ENCODE measurements at regions not wholly inside any gene's neighbourhood (a gene's known extent, or its start where the extent isn't known, plus 50 kb on each side); places are given as distances from the start of the nearest gene placed in this dataset.

DNA sequence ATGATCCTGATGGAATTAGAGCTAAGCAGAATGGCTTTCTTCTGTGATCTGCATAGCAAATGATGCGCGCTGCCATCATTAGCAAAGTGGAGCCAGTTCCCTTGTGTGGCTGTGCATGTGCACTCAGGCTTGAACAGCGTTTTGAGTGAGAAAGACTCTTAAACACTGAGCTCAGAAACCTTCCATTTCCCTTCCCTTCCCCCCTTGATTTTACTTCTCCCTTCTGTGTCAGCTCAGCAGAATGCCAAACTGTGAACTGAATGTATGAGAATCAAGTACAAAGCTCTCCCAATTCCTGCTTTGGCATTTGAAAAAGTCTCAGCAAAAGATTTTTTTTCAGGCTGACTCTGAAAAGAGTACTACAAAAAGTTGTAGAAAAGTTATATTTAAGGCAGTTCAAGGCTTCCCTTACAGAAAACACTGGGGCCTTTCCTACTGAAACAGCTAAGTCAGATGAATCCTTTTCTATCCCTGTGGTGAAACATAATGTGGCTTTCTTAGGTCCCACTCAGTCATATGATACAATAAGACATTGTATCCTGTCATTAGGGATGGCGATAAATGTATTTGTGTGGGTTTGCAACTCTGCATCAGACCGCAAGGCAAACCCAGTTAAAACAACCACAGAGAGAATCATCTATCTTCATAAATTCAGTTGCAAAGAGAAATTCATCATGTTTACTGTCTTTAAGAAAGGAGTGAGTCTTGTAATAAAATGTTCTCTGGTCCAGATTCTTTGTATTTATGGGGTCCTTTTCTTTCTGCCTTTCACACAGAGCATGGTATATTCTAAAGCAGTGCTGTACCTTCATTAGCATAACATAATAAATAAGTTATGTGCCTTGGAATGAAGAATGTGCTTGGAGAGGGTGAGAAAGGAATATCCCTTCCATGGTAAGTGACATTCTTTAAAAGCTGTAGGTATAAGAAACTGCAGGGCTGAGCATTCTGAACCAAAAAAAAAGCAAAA, 222.6 kb downstream of the CAAP1 start:
- TF ChIP-seq EZH2phosphoT487 (IDR thresholded peaks at IDR 0.05; ENCODE audit: insufficient read depth, low read depth) (no peak), EZH2 (IDR thresholded peaks at IDR 0.05; ENCODE audit: insufficient read depth, poor library complexity, severe bottlenecking) (no peak)
